HG02981 (cell line): ENCODE measurements at regions not wholly inside any gene's neighbourhood (a gene's known extent, or its start where the extent isn't known, plus 50 kb on each side); places are given as distances from the start of the nearest gene placed in this dataset.
"Not testable (repeated sequence)": the region's sequence is repeated elsewhere in the genome, so short reads cannot be mapped to it uniquely, and the experiment has no call there.

Experiments used
- ATAC-seq: cut with Tn5 transposase; IDR thresholded peaks from one replicate; pipeline ENCODE4 v1.9.1; 2021; ENCODE audit warnings: mild to moderate bottlenecking, moderate library complexity; ENCODE audit not compliant: unreplicated experiment

DNA sequence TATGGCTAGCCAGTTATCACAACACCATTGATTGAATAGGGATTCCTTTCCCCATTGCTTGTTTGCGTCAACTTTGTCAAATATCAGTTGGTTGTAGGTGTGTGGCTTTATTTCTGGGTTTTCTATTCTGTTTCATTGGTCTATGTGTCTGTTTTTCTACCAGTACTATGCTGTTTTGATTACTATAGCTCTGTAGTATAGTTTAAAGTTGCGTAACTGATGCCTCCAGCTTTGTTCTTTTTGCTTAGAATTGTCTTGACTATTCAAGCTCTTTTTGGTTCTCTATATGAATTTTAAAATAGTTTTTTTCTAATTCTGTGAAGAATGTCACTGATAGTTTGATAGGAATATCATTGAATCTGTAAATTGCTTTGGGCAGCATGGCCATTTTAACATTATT, 194.9 kb upstream of the FN1 start:
- ATAC-seq, result not testable (repeated sequence)

- ATAC-seq, result no peak
Observed at GRCh38 chr2:215627771-215628170, 191.9 kb upstream of the FN1 start.

GRCh38 chr2:215626812-215627281, 191.0 kb upstream of the FN1 start:
- no peak for ATAC-seq

DNA sequence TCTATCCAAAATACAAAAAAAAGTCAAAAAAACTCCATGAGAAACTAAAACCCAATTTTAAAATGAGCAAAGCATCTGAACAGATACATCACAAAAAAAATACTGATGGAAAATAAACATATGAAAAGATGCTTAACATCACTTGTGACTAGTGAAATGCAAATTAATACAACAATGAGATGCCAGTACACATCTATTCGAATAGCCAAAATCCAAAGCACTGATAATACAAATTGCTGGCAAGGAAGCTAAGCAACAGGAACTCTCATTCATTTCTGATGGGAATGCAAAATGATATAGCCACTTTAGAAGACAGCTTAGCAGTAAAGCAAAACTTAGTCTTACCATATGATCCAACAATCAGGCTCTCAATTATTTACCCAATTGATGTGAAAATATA, 190.2 kb upstream of the FN1 start:
- no peak for ATAC-seq

- ATAC-seq, result no peak
Observed at GRCh38 chr2:215625207-215625606, 189.3 kb upstream of the FN1 start.

DNA sequence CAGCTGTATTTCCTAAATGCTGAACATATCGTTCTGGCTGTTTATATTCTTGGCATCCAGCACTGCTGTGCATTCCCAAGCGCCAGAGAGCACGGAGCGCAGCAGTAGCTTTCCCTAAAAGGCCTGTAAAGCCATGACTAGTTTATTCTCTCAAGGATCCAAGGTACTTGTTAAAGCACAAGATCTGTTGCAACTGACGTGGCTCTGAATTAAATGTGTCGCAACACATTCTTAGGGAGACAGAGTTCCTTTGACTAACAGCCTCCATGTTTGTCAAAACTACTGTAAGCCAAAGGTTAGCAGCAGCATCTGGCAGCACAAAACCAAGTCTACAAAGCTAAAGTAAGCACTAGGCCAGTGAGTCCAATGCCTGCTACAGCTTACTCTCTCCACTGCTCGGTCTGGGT, 188.6 kb upstream of the FN1 start:
- ATAC-seq, result no peak

GRCh38 chr2:215622837-215623236, 187.0 kb upstream of the FN1 start:
- ATAC-seq, result no peak

GRCh38 chr2:215621381-215621780, 185.5 kb upstream of the FN1 start:
- no peak for ATAC-seq

DNA sequence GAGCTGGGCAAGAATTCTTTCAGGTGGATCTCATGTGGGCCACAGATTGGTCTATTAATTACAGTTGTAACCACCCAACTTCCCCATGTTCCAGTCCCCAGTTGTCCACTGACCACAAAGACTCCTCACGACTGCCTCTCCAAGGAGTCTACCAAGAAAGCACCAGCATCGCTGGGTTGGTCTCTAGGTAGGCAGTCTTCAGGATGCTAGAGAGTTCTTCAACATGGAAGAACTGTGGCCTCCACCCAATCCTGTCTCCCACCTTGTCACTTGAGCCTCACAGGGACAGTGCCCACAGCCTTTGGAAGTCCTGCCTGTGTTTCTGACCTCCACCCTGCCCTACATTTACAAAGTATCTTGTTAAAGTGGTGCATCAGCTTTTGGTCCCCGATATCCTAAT, 184.7 kb upstream of the FN1 start:
- no peak for ATAC-seq

DNA sequence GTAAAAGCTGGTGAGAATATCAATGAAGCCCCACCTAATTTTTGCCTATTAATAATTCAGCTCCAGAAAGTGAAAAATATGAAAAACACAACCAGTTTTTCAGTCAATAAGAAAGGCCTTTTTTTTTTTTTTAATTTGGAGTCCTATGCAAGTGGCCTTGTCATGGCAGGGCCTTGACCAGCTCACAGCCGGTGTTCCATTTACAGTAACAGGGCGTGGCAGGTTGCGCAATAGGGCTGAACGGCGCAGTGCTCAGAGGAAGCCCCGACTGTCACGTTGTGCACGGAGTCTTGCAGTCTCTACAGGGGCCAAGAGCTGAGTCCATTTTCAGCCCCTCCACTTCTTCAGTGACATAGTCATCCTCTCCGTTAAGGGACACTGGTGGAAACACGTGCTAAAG, 184.1 kb upstream of the FN1 start:
- no peak for ATAC-seq

GRCh38 chr2:215619022-215619958, 183.4 kb upstream of the FN1 start:
- ATAC-seq, result peak; percentile 44

DNA sequence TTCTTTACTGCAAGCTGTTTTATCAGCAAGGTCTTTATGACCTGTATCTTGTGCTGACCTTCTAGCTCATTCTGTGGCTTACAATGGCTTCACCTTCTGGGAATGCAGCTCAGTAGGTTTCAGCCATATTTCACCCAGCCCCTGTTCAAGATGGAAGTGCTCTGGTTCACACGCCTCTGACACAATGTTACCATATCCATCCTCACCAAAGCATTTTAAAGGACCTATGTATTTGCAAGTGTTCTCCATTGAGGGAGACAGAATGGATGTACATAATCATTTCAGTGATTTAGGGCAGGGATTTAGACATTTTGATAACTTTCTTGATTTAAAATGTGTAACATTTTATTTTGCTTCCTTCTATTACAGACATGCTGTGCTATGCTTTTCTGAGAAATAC, 182.3 kb upstream of the FN1 start:
- no peak for ATAC-seq

GRCh38 chr2:215617060-215617824, 181.4 kb upstream of the FN1 start:
- no peak for ATAC-seq

DNA sequence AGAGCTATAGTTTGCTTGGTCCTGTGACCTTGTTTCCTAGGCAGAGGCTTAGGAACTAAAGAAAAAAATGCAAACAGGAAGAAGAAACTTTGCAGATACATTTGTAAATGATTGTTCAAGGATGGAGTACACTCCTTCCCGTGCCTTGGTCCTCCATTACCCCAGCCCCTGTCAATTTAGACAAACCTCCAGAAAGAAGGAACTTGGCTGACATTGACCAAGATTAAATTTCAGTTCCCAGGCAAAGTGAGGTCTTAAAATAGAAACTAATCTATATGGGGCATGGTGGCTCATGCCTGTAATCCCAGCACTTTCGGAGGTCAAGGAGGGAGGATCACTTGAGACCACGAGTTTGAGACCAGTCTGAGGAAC, 179.9 kb upstream of the FN1 start:
- ATAC-seq, result no peak

- no peak for ATAC-seq
Observed at GRCh38 chr2:215615067-215615802, 179.4 kb upstream of the FN1 start.

DNA sequence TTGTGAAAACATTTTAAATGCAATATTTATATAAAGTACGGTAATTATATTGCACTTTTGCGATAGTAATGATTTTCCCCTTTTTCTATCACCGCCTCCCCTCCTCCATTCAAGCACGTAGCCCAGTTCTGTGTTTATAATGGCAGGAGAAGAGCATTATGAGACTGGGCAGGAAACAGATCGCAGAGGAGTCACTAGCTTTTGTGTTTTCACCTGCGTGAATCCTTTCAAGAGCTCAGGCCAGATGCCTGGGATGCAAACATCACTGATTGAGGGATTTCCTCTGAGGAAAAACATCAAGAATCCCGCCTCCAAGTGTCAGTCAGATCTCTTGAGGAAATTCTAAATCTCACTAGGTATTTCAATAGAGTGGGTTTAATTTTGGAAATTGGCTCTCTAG, 178.4 kb upstream of the FN1 start:
- ATAC-seq, result no peak

- ATAC-seq, result no peak
Observed at GRCh38 chr2:215613888-215614287, 178.0 kb upstream of the FN1 start.

DNA sequence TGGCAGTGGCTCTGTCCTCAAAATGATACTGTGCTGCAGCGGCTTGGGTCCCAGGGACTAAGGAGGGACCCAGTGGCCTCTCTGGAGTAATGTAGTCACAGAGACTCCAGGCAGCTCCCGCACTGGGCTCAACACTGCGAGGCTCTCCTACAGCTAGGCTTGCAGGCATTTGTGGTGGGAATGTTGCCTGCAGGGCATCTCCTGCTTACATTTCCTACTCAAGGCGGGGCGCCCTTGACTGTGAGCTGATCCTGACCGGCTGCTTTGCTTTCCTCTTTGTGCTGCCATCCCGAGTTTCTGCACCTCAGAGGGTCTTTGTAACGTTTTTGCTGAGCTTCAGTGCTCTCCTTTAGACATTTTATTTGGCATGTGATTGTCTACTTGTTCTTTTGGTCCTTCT, 177.4 kb upstream of the FN1 start:
- ATAC-seq, result no peak

- ATAC-seq, result no peak
Observed at GRCh38 chr2:215612786-215613185, 176.9 kb upstream of the FN1 start.

- ATAC-seq, result no peak
Observed at GRCh38 chr2:215611609-215612386, 175.9 kb upstream of the FN1 start.
